ENCODE measurements at regions not wholly inside any gene's neighbourhood (a gene's known extent, or its start where the extent isn't known, plus 50 kb on each side); places are given as distances from the start of the nearest gene placed in this dataset.

- no peak for TF ChIP-seq CTCF (conservative IDR thresholded peaks at IDR 0.05; ENCODE audit: low read depth, low read length)
- TF ChIP-seq EZH2 (IDR thresholded peaks at IDR 0.05; ENCODE audit: borderline replicate concordance, low read depth, low read length, poor library complexity, severe bottlenecking): no peak
Observed at GRCh38 chr9:11902610-11903009, 790.6 kb upstream of the TYRP1 start.
